GM20000 (cell line): ENCODE measurements at regions not wholly inside any gene's neighbourhood (a gene's known extent, or its start where the extent isn't known, plus 50 kb on each side); places are given as distances from the start of the nearest gene placed in this dataset.

Experiments
- DNase-seq: peaks from one replicate; pipeline ENCODE4 v3.0.0; 2012; ENCODE audit warnings: low spot score
- TF ChIP-seq, protein P1 (sequence below): IDR thresholded peaks from 2 replicates; pipeline ENCODE4 v1.5.1; 2012; ENCODE audit warnings: mild to moderate bottlenecking, control low read depth; ENCODE audit errors: extremely low read depth, missing control alignments

DNA sequence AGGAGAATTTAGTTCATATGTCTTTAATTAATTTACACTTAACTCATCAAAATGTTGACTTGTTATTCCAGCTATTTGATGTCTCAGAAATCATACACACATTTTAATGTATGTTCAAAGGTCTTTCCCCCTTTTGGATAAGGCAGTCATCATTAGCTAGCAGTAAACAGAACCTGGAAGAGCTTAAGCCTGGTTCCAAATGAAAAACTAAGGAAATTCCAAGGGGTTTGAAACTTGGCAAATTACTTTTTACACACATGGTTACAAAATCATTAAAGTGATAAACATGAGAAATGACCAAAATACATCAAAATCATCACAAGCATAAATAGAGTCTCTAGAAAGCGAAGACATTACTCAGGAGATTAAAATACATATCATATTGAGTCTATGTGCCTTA lies 359.8 kb upstream of the ZNF608 start:
- TF ChIP-seq, protein P1, sequence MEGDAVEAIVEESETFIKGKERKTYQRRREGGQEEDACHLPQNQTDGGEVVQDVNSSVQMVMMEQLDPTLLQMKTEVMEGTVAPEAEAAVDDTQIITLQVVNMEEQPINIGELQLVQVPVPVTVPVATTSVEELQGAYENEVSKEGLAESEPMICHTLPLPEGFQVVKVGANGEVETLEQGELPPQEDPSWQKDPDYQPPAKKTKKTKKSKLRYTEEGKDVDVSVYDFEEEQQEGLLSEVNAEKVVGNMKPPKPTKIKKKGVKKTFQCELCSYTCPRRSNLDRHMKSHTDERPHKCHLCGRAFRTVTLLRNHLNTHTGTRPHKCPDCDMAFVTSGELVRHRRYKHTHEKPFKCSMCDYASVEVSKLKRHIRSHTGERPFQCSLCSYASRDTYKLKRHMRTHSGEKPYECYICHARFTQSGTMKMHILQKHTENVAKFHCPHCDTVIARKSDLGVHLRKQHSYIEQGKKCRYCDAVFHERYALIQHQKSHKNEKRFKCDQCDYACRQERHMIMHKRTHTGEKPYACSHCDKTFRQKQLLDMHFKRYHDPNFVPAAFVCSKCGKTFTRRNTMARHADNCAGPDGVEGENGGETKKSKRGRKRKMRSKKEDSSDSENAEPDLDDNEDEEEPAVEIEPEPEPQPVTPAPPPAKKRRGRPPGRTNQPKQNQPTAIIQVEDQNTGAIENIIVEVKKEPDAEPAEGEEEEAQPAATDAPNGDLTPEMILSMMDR: no peak
- DNase-seq: no peak

DNA sequence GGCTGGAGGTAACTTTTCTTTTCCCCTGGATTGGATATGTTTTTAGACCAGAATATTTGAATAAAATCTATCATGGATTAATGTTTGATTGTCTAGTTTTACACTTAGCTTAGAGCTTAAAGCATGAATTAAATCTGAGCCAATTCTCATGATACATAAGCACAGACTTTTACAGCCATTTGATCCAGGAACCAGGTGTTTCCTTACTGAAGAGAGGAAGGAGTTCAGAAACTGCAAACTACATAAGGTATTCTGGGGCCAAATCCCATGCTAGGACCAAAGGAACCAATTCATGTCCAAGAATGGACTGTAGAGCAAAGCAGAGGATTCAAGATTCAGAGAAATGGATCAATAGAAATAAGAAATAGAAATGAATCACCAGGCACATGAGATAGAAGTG lies 360.4 kb upstream of the ZNF608 start:
- TF ChIP-seq, protein P1: no peak
- DNase-seq: no peak

- no peak for DNase-seq
- TF ChIP-seq, protein P1: no peak
Measured at GRCh38 chr5:125109293-125109692, 362.9 kb upstream of the ZNF608 start.

- DNase-seq: no peak
- TF ChIP-seq, protein P1: no peak
Measured at GRCh38 chr5:125109816-125110215, 363.4 kb upstream of the ZNF608 start.

DNA sequence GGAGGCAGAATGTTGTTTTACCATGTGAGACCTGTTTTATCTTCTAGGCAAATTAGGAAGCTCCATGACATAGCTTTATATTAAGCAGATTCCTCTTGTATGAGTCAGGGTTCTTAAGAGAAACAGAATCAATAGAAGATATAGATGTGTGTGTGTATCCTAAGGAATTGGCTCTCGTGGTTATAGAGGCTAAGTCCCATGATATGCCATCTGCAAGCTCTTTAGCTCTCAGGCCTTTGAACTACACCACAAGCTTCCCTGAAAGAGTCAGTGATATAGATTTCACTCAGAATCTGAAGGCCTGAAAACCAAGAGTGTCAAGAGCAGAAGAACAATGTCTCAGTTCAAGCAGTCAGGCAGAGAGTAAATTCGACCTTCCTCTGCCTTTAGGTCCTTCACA lies 365.8 kb upstream of the ZNF608 start:
- TF ChIP-seq, protein P1: no peak

DNA sequence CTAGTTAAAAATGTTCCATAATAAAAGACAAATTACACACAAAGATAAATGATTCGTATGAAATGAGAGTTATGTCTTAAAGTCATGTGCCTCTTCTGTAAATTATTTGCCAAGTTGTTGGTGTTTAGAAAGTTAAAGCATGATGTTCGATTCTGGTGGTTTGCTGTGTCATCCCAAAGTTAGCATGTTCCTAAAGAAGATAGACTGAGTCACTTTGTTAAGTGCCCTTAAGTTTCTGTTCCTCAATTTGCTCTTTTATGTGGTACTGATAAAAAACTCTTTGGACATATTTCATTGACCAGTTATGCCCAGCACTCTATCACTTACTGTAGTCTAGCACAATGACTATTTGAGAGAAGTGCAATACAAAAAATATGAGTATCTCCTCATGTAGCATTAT lies 366.9 kb upstream of the ZNF608 start:
- no peak for DNase-seq
- TF ChIP-seq, protein P1: no peak

More for the DNA sequence above, 365.8 kb upstream of the ZNF608 start:
- DNase-seq: no peak

GRCh38 chr5:125115195-125115525 lies 368.7 kb upstream of the ZNF608 start:
- no peak for DNase-seq
- TF ChIP-seq, protein P1: no peak
